Keratinocyte (primary cell): ENCODE measurements at regions not wholly inside any gene's neighbourhood (a gene's known extent, or its start where the extent isn't known, plus 50 kb on each side); places are given as distances from the start of the nearest gene placed in this dataset.

Source experiments
- DNase-seq: peaks from one replicate; pipeline ENCODE4 v3.0.0-alpha.2; 2011; ENCODE audit warnings: low read depth, missing footprints, low spot score
- FAIRE-seq: peaks from 2 replicates; lab custom pipeline; 2011; peaks lifted over from hg19 to GRCh38; lab: Jason Lieb, UNC
- H2AFZ ChIP-seq: 2 replicates; pipeline ENCODE4 v1.6.0; 2012; ENCODE audit warnings: low read length, control low read depth, inconsistent platforms; ENCODE audit not compliant: control insufficient read depth
- H3K27ac ChIP-seq: 2 replicates; pipeline ENCODE4 v1.5.1; 2011; ENCODE audit warnings: low read length; ENCODE audit not compliant: control insufficient read depth, insufficient read depth
- H3K27me3 ChIP-seq: 3 replicates; pipeline ENCODE4 v1.6.0; 2011; ENCODE audit warnings: low read length; ENCODE audit not compliant: control insufficient read depth, insufficient read depth; ENCODE audit errors: extremely low read depth
- H3K36me3 ChIP-seq, 2 experiments: 2 replicates in 1 of 2; 3 replicates in 1 of 2; pipeline ENCODE4 v1.5.1; 2011; ENCODE audit warnings: low read length in 2 of 2, mild to moderate bottlenecking in 1 of 2; ENCODE audit not compliant: control insufficient read depth in 2 of 2, insufficient read depth in 2 of 2; ENCODE audit errors: extremely low read depth in 1 of 2
- H3K4me1 ChIP-seq: 3 replicates; pipeline ENCODE4 v1.5.1; 2011; ENCODE audit warnings: low read length; ENCODE audit not compliant: control insufficient read depth, insufficient read depth; ENCODE audit errors: extremely low read depth
- H3K4me2 ChIP-seq: 3 replicates; pipeline ENCODE4 v1.6.0; 2011; ENCODE audit warnings: low read depth, low read length; ENCODE audit not compliant: control insufficient read depth, insufficient read depth; ENCODE audit errors: extremely low read depth
- H3K4me3 ChIP-seq, 3 experiments: fragments of 200-600 bp in 1 of 3; sonication (generic) in 1 of 3; 2 replicates in 2 of 3; 3 replicates in 1 of 3; pipeline ENCODE4 v1.5.1; 2011 to 2016; ENCODE audit warnings: low read length in 3 of 3, mild to moderate bottlenecking in 3 of 3, control low read depth in 2 of 3, inconsistent platforms in 1 of 3, low read depth in 1 of 3, mixed read lengths in 1 of 3, mixed run types in 1 of 3, moderate library complexity in 1 of 3; ENCODE audit not compliant: control insufficient read depth in 2 of 3, insufficient read depth in 2 of 3; ENCODE audit errors: extremely low read depth in 1 of 3
- H3K79me2 ChIP-seq: 2 replicates; pipeline ENCODE4 v1.6.0; 2012; ENCODE audit warnings: low read length; ENCODE audit not compliant: control insufficient read depth, insufficient read depth
- H3K9ac ChIP-seq: 3 replicates; pipeline ENCODE4 v1.6.0; 2011; ENCODE audit warnings: low read length; ENCODE audit not compliant: control insufficient read depth, insufficient read depth; ENCODE audit errors: extremely low read depth
- H3K9me1 ChIP-seq: 3 replicates; pipeline ENCODE4 v1.6.0; 2011; ENCODE audit warnings: low read length; ENCODE audit not compliant: control insufficient read depth, insufficient read depth; ENCODE audit errors: extremely low read depth
- H3K9me3 ChIP-seq: 2 replicates; pipeline ENCODE4 v1.5.1; 2012; ENCODE audit warnings: low read depth, low read length; ENCODE audit not compliant: control insufficient read depth
- H4K20me1 ChIP-seq: 3 replicates; pipeline ENCODE4 v1.6.0; 2011; ENCODE audit warnings: low read length; ENCODE audit not compliant: control insufficient read depth, insufficient read depth; ENCODE audit errors: extremely low read depth
- CTCF ChIP-seq, 3 experiments: IDR thresholded peaks in 1 of 3; conservative IDR thresholded peaks in 1 of 3; optimal IDR thresholded peaks in 1 of 3; 2 replicates in 2 of 3; 3 replicates in 1 of 3; pipeline versions ENCODE3 to v1.5.1; 2011; ENCODE audit warnings: low read length in 3 of 3, mild to moderate bottlenecking in 3 of 3, moderate library complexity in 2 of 3, control low read depth in 1 of 3, inconsistent platforms in 1 of 3; ENCODE audit not compliant: insufficient read depth in 2 of 3; ENCODE audit errors: extremely low read depth in 1 of 3
- EZH2 ChIP-seq: IDR thresholded peaks from one replicate; pipeline ENCODE4 v1.6.1; 2012; ENCODE audit warnings: inconsistent platforms, mild to moderate bottlenecking, low read length, moderate library complexity
- dilution Hi-C: fragments of 300-500 bp; cut with MboI; formaldehyde crosslinking; loops from one replicate; pipeline ENCODE4 v1.7.0; 2020; ENCODE audit warnings: low sequenced_read_pairs; ENCODE audit not compliant: extremely low pct_ligation_motif_present

- FAIRE-seq (no peak), DNase-seq (no peak)
- Histone ChIP-seq H3K79me2 (no peaks in the 10 kb centered on the region), H3K27ac (no peak overlapping the region), H3K4me3 (no peak overlapping the region), H2AFZ (no peak overlapping the region), H4K20me1 (no peaks in the 10 kb centered on the region), H3K27me3 (no peaks in the 10 kb centered on the region), H3K9me1 (no peaks in the 10 kb centered on the region), H3K4me2 (no peak overlapping the region), H3K36me3 (no peaks in the 10 kb centered on the region), H3K9me3 (no peaks in the 10 kb centered on the region), H3K4me1 (no peaks in the 10 kb centered on the region), H3K9ac (no peak overlapping the region)
- TF ChIP-seq EZH2 (no peak), CTCF (optimal IDR thresholded peaks at IDR 0.05 in 1 of 3, IDR thresholded peaks at IDR 0.05 in 1 of 3, conservative IDR thresholded peaks at IDR 0.05 in 1 of 3; ENCODE audit: extremely low read depth in 1 of 3, insufficient read depth in 2 of 3, low read length in 3 of 3) (no peak)
- dilution Hi-C loops, result no loop called here
Observed at GRCh38 chr6:74834967-74835366, 370.9 kb downstream of the COL12A1 start.

GRCh38 chr6:74826263-74826662 lies 379.6 kb downstream of the COL12A1 start:
- Histone ChIP-seq H3K4me3 (no peak overlapping the region), H3K9me3 (no peaks in the 10 kb centered on the region), H3K79me2 (no peaks in the 10 kb centered on the region), H4K20me1 (no peaks in the 10 kb centered on the region), H3K9me1 (no peaks in the 10 kb centered on the region), H3K4me2 (no peak overlapping the region), H3K9ac (no peak overlapping the region), H3K27ac (no peak overlapping the region), H3K4me1 (no peaks in the 10 kb centered on the region), H2AFZ (no peak overlapping the region), H3K27me3 (no peaks in the 10 kb centered on the region), H3K36me3 (no peaks in the 10 kb centered on the region)
- TF ChIP-seq CTCF (optimal IDR thresholded peaks at IDR 0.05 in 1 of 3, IDR thresholded peaks at IDR 0.05 in 1 of 3, conservative IDR thresholded peaks at IDR 0.05 in 1 of 3; ENCODE audit: extremely low read depth in 1 of 3, insufficient read depth in 2 of 3, low read length in 3 of 3) (no peak), EZH2 (no peak)
- DNase-seq, result no peak
- dilution Hi-C loops, result no loop called here
- no peak for FAIRE-seq
